DOHH2 (cell line): ENCODE measurements at regions not wholly inside any gene's neighbourhood (a gene's known extent, or its start where the extent isn't known, plus 50 kb on each side); places are given as distances from the start of the nearest gene placed in this dataset.

Experiments
- H3F3A ChIP-seq: fragments of 200-600 bp; sonication (generic), shearing (Covaris generic); 2 replicates; pipeline ENCODE4 v1.6.0; 2016; ENCODE audit warnings: antibody characterized with exemption, mild to moderate bottlenecking; ENCODE audit not compliant: control insufficient read depth, insufficient read depth
- H3K27ac ChIP-seq: fragments of 200-600 bp; sonication (generic); 2 replicates; pipeline ENCODE4 v1.5.1; 2014; ENCODE audit warnings: low read depth, mild to moderate bottlenecking, low read length, moderate library complexity
- H3K27me3 ChIP-seq: fragments of 200-600 bp; sonication (generic); 2 replicates; pipeline ENCODE4 v1.6.1; 2014; ENCODE audit warnings: mild to moderate bottlenecking, low read length, mixed read lengths; ENCODE audit not compliant: control insufficient read depth
- H3K36me3 ChIP-seq: fragments of 200-600 bp; sonication (generic); 2 replicates; pipeline ENCODE4 v1.6.1; 2014; ENCODE audit warnings: mild to moderate bottlenecking, low read length, moderate library complexity, mixed read lengths; ENCODE audit not compliant: control insufficient read depth
- H3K4me1 ChIP-seq: fragments of 200-600 bp; sonication (generic); 2 replicates; pipeline ENCODE4 v1.6.1; 2014; ENCODE audit warnings: mild to moderate bottlenecking, low read length, mixed read lengths; ENCODE audit not compliant: control insufficient read depth
- H3K4me2 ChIP-seq: fragments of 200-600 bp; sonication (generic); 2 replicates; pipeline ENCODE4 v1.6.0; 2014; ENCODE audit warnings: mild to moderate bottlenecking, low read length, moderate library complexity
- H3K4me3 ChIP-seq: fragments of 200-600 bp; sonication (generic); 2 replicates; pipeline ENCODE4 v1.5.1; 2014; ENCODE audit warnings: mild to moderate bottlenecking, low read length, mixed read lengths
- H3K79me2 ChIP-seq: fragments of 200-600 bp; sonication (generic); 2 replicates; pipeline ENCODE4 v1.6.1; 2014; ENCODE audit warnings: mild to moderate bottlenecking, low read length, mixed read lengths; ENCODE audit not compliant: control insufficient read depth
- H3K9me2 ChIP-seq: fragments of 200-600 bp; sonication (generic); replicated peaks from 2 replicates; pipeline ENCODE4 v1.6.1; 2014; ENCODE audit warnings: mild to moderate bottlenecking, low read length, mixed read lengths; ENCODE audit not compliant: control insufficient read depth
- H3K9me3 ChIP-seq: fragments of 200-600 bp; sonication (generic); 2 replicates; pipeline ENCODE4 v1.6.1; 2014; ENCODE audit warnings: antibody characterized with exemption, low read length, mixed read lengths; ENCODE audit not compliant: control insufficient read depth, insufficient read depth
- H4K20me1 ChIP-seq: fragments of 200-600 bp; sonication (generic); 2 replicates; pipeline ENCODE4 v1.6.0; 2014; ENCODE audit warnings: low read depth, mild to moderate bottlenecking, antibody characterized with exemption, low read length, moderate library complexity; ENCODE audit not compliant: control insufficient read depth, insufficient read depth
- EZH2phosphoT487 ChIP-seq: fragments of 200-600 bp; sonication (generic); IDR thresholded peaks from 2 replicates; pipeline ENCODE4 v1.6.1; 2017; ENCODE audit warnings: borderline replicate concordance, mild to moderate bottlenecking, antibody characterized with exemption, low read length, moderate library complexity, mixed read lengths
- TF ChIP-seq, protein P1 (sequence below): fragments of 200-600 bp; sonication (generic); IDR thresholded peaks from one replicate; pipeline ENCODE4 v1.5.1; 2014; ENCODE audit warnings: antibody characterized with exemption, mild to moderate bottlenecking, low read depth, low read length; ENCODE audit not compliant: poor library complexity, severe bottlenecking

- Histone ChIP-seq H3F3A (no peaks in the 10 kb centered on the region), H3K27ac (no peak overlapping the region), H4K20me1 (no peaks in the 10 kb centered on the region), H3K4me2 (no peak overlapping the region), H3K9me3 (no peaks in the 10 kb centered on the region), H3K79me2 (no peaks in the 10 kb centered on the region), H3K36me3 (no peaks in the 10 kb centered on the region), H3K9me2 (no peaks in the 10 kb centered on the region), H3K4me1 (no peaks in the 10 kb centered on the region), H3K27me3 (no peaks in the 10 kb centered on the region), H3K4me3 (no peak overlapping the region)
- TF ChIP-seq EZH2phosphoT487 = no peak
- TF ChIP-seq, protein P1, sequence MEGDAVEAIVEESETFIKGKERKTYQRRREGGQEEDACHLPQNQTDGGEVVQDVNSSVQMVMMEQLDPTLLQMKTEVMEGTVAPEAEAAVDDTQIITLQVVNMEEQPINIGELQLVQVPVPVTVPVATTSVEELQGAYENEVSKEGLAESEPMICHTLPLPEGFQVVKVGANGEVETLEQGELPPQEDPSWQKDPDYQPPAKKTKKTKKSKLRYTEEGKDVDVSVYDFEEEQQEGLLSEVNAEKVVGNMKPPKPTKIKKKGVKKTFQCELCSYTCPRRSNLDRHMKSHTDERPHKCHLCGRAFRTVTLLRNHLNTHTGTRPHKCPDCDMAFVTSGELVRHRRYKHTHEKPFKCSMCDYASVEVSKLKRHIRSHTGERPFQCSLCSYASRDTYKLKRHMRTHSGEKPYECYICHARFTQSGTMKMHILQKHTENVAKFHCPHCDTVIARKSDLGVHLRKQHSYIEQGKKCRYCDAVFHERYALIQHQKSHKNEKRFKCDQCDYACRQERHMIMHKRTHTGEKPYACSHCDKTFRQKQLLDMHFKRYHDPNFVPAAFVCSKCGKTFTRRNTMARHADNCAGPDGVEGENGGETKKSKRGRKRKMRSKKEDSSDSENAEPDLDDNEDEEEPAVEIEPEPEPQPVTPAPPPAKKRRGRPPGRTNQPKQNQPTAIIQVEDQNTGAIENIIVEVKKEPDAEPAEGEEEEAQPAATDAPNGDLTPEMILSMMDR = no peak
Observed at GRCh38 chr9:103183701-103184171, 188.6 kb downstream of the CYLC2 start.

- no peak for TF ChIP-seq EZH2phosphoT487
- TF ChIP-seq, protein P1 = no peak
- no peak overlapping the region for H3K27ac ChIP-seq
- H3F3A ChIP-seq = no peaks in the 10 kb centered on the region
- no peaks in the 10 kb centered on the region for H3K9me2 ChIP-seq
- H3K4me3 ChIP-seq = no peak overlapping the region
- no peaks in the 10 kb centered on the region for H3K36me3 ChIP-seq
- H3K9me3 ChIP-seq = no peaks in the 10 kb centered on the region
- no peaks in the 10 kb centered on the region for H3K79me2 ChIP-seq
- H4K20me1 ChIP-seq = no peaks in the 10 kb centered on the region
- no peaks in the 10 kb centered on the region for H3K4me1 ChIP-seq
- H3K4me2 ChIP-seq = no peak overlapping the region
- H3K27me3 ChIP-seq = no peaks in the 10 kb centered on the region
Observed at GRCh38 chr9:103186959-103187358, 191.8 kb downstream of the CYLC2 start.

DNA sequence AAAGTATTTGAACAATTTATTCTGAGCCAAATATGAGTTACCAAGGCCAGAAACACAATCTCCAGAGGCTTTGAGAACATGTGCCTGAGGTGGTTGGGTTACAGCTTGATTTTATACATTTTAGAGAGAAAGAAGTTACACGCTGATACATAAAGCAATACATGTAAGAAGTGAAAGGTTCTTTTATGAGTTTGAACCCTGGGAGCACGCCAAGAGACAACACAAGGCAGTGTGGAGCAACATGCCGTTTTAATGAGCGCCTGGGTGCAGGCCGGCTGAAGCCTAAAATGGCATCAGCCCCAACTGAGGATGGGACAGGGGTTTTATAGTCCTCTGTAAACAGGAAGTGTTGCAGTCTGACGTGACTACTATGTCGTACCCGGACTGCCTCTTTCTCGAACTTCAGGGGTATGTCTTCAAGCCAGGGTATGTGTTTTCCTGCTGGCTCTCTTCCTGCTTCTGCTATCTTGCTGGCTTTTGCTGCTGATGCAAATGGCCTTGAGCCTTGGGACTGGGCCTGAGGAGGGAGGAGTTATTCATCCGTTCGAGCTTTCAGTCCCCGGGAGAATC, 193.7 kb downstream of the CYLC2 start:
- Histone ChIP-seq H3K4me3 (no peak overlapping the region), H3F3A (no peaks in the 10 kb centered on the region), H3K27ac (no peak overlapping the region), H3K4me1 (no peaks in the 10 kb centered on the region), H3K4me2 (no peak overlapping the region), H3K9me2 (no peaks in the 10 kb centered on the region), H3K9me3 (no peaks in the 10 kb centered on the region), H3K79me2 (no peaks in the 10 kb centered on the region), H3K36me3 (no peaks in the 10 kb centered on the region), H3K27me3 (no peaks in the 10 kb centered on the region), H4K20me1 (no peaks in the 10 kb centered on the region)
- TF ChIP-seq, protein P1 = no peak
- TF ChIP-seq EZH2phosphoT487 = no peak
